HCT116 (cell line): ENCODE measurements at regions not wholly inside any gene's neighbourhood (a gene's known extent, or its start where the extent isn't known, plus 50 kb on each side); places are given as distances from the start of the nearest gene placed in this dataset.

Experiments used
- ATAC-seq: fragments of 200-7000 bp; cut with Tn5 transposase; 2 replicates; pipeline ENCODE4 v1.9.1; 2020; ENCODE audit warnings: mild to moderate bottlenecking, moderate library complexity
- BruUV-seq: library from RNA; stranded (reverse); fragments of 400-500 nt; replicated peaks from 2 replicates; lab custom pipeline; 2021; lab: Mats Ljungman, UMichigan
- CTCF ChIA-PET: fragments of 300-600 bp; sonication (Branson Sonifier 250); formaldehyde crosslinking; loops from one replicate; lab custom pipeline; 2021; ENCODE audit warnings: antibody characterized with exemption; lab: Charles Lee
- POLR2A ChIA-PET: fragments of 300-600, 350-600 bp; sonication (Branson Sonifier 250); formaldehyde crosslinking; loops from one replicate; lab custom pipeline; 2021; ENCODE audit warnings: antibody characterized with exemption; lab: Charles Lee
- RAD21 ChIA-PET, 2 experiments: fragments of 300-600 bp; sonication (Branson Sonifier 250); formaldehyde crosslinking; loops; one replicate each; lab custom pipeline; 2023; ENCODE audit warnings: low total read pairs in 2 of 2; ENCODE audit not compliant: uncharacterized antibody in 2 of 2, unreplicated experiment in 2 of 2, low non-redundant PET in 1 of 2; lab: Charles Lee
- DNase-seq: peaks from one replicate; pipeline ENCODE4 v3.0.0-alpha.2; 2010; ENCODE audit warnings: low read depth, low spot score
- H2AFZ ChIP-seq: fragments of 200-600 bp; shearing (Covaris generic), sonication (generic); 2 replicates; pipeline ENCODE4 v1.6.1; 2017; ENCODE audit warnings: low read depth, mixed run types, mixed read lengths, antibody characterized with exemption, low read length; ENCODE audit not compliant: poor library complexity, severe bottlenecking
- H3K27ac ChIP-seq: 2 replicates; pipeline ENCODE4 v1.5.1; 2012; ENCODE audit warnings: low read depth, low read length
- H3K27me3 ChIP-seq: fragments of 200-600 bp; sonication (generic); 2 replicates; pipeline ENCODE4 v1.6.1; 2016; ENCODE audit warnings: mixed run types, low read length, mixed read lengths; ENCODE audit not compliant: insufficient read depth
- H3K36me3 ChIP-seq, 2 experiments: fragments of 200-500 bp in 1 of 2; fragments of 200-600 bp in 1 of 2; sonication (Bioruptor generic) in 1 of 2; sonication (generic) in 1 of 2; 2 replicates each; pipeline versions ENCODE4 v1.5.1 to v1.6.1; 2014 to 2016; ENCODE audit warnings: low read length in 2 of 2, inconsistent platforms in 1 of 2, mixed read lengths in 1 of 2, mixed run types in 1 of 2; ENCODE audit not compliant: insufficient read depth in 2 of 2, control insufficient read depth in 1 of 2
- H3K4me1 ChIP-seq, 2 experiments: fragments of 200-600 bp in 1 of 2; sonication (generic) in 1 of 2; 2 replicates each; pipeline versions ENCODE4 v1.5.1 to v1.6.1; 2012 to 2017; ENCODE audit warnings: low read length in 2 of 2, inconsistent platforms in 1 of 2, mild to moderate bottlenecking in 1 of 2, mixed read lengths in 1 of 2, mixed run types in 1 of 2, moderate library complexity in 1 of 2; ENCODE audit not compliant: insufficient read depth in 2 of 2, control insufficient read depth in 1 of 2
- H3K4me2 ChIP-seq: fragments of 200-600 bp; sonication (generic); 2 replicates; pipeline ENCODE4 v1.6.1; 2017; ENCODE audit warnings: mixed run types, low read length, mixed read lengths
- H3K4me3 ChIP-seq, 2 experiments: fragments of 200-600 bp in 1 of 2; sonication (generic) in 1 of 2; replicated peaks in 1 of 2; 2 replicates each; pipeline ENCODE4 v1.5.1; 2011 to 2016; ENCODE audit warnings: low read length in 2 of 2, control low read depth in 1 of 2, low read depth in 1 of 2, mild to moderate bottlenecking in 1 of 2, mixed read lengths in 1 of 2, mixed run types in 1 of 2
- H3K79me2 ChIP-seq: fragments of 200-600 bp; sonication (generic); 2 replicates; pipeline ENCODE4 v1.6.1; 2017; ENCODE audit warnings: mild to moderate bottlenecking, mixed run types, low read length, moderate library complexity, mixed read lengths; ENCODE audit not compliant: insufficient read depth
- H3K9ac ChIP-seq: fragments of 200-600 bp; sonication (generic); 2 replicates; pipeline ENCODE4 v1.6.1; 2016; ENCODE audit warnings: low read length, mixed read lengths
- H3K9me2 ChIP-seq: fragments of 200-600 bp; sonication (generic), shearing (Covaris generic); 2 replicates; pipeline ENCODE4 v1.6.1; 2017; ENCODE audit warnings: mixed run types, mild to moderate bottlenecking, moderate library complexity; ENCODE audit not compliant: insufficient read depth
- H3K9me3 ChIP-seq, 2 experiments: fragments of 200-500 bp in 1 of 2; fragments of 200-600 bp in 1 of 2; sonication (Bioruptor generic) in 1 of 2; sonication (generic) in 1 of 2; 2 replicates each; pipeline ENCODE4 v1.6.1; 2014 to 2017; ENCODE audit warnings: low read length in 2 of 2, mixed read lengths in 2 of 2, inconsistent platforms in 1 of 2, low read depth in 1 of 2, mild to moderate bottlenecking in 1 of 2, mixed run types in 1 of 2, moderate library complexity in 1 of 2; ENCODE audit not compliant: control insufficient read depth in 1 of 2, insufficient read depth in 1 of 2
- H4K20me1 ChIP-seq: fragments of 200-600 bp; sonication (generic), shearing (Covaris generic); 2 replicates; pipeline ENCODE4 v1.6.1; 2017; ENCODE audit warnings: mixed run types, mild to moderate bottlenecking, moderate library complexity; ENCODE audit not compliant: insufficient read depth
- ATF3 ChIP-seq: IDR thresholded peaks from 2 replicates; pipeline ENCODE4 v1.6.1; 2012
- CEBPB ChIP-seq: IDR thresholded peaks from 2 replicates; pipeline ENCODE4 v1.6.1; 2012; ENCODE audit warnings: low read depth
- CTCF ChIP-seq, 3 experiments: fragments of 200-600 bp in 1 of 3; sonication (generic) in 1 of 3; IDR thresholded peaks in 2 of 3; conservative IDR thresholded peaks in 1 of 3; 2 replicates each; pipeline ENCODE4 v1.5.1; 2012 to 2017; ENCODE audit warnings: low read depth in 2 of 3, low read length in 2 of 3, antibody characterized with exemption in 1 of 3, borderline replicate concordance in 1 of 3, control low read depth in 1 of 3, mild to moderate bottlenecking in 1 of 3, mixed read lengths in 1 of 3, mixed run types in 1 of 3, moderate library complexity in 1 of 3; ENCODE audit not compliant: insufficient read depth in 1 of 3
- EGR1 ChIP-seq: IDR thresholded peaks from 2 replicates; pipeline ENCODE4 v1.6.1; 2012; ENCODE audit warnings: low read depth
- FOSL1 ChIP-seq: IDR thresholded peaks from 2 replicates; pipeline ENCODE4 v1.6.1; 2012; ENCODE audit warnings: low read depth
- JUND ChIP-seq: IDR thresholded peaks from 2 replicates; pipeline ENCODE4 v1.6.1; 2012
- MAX ChIP-seq: IDR thresholded peaks from 2 replicates; pipeline ENCODE4 v1.6.1; 2012
- POLR2A ChIP-seq: IDR thresholded peaks from 2 replicates; pipeline ENCODE4 v1.7.0; 2011; ENCODE audit warnings: borderline replicate concordance; ENCODE audit not compliant: insufficient read depth, insufficient read length; ENCODE audit errors: extremely low read depth
- POLR2AphosphoS5 ChIP-seq: IDR thresholded peaks from 2 replicates; pipeline ENCODE4 v1.6.1; 2011; ENCODE audit warnings: mild to moderate bottlenecking, low read depth, low read length, moderate library complexity
- REST ChIP-seq: IDR thresholded peaks from 2 replicates; pipeline ENCODE4 v1.6.1; 2012; ENCODE audit warnings: low read depth
- SIN3A ChIP-seq: IDR thresholded peaks from 2 replicates; pipeline ENCODE4 v1.6.1; 2012; ENCODE audit warnings: low read depth
- SP1 ChIP-seq: IDR thresholded peaks from 2 replicates; pipeline ENCODE4 v1.6.1; 2012; ENCODE audit warnings: low read depth
- TCF7L2 ChIP-seq: IDR thresholded peaks from 2 replicates; pipeline ENCODE4 v1.7.0; 2011; ENCODE audit warnings: borderline replicate concordance, inconsistent platforms; ENCODE audit not compliant: insufficient read depth, insufficient read length; ENCODE audit errors: extremely low read depth
- ZNF274 ChIP-seq: fragments of 200-500 bp; sonication (Bioruptor generic); IDR thresholded peaks from 2 replicates; pipeline ENCODE4 v1.6.1; 2014; ENCODE audit warnings: mild to moderate bottlenecking, low read depth, low read length, inconsistent platforms
- intact Hi-C: fragments of 100-400 bp; cut with micrococcal nuclease; formaldehyde crosslinking; loops from 2 replicates; pipeline ENCODE4 v1.10.0; 2022

GRCh38 chr20:6944292-6944691, 176.8 kb downstream of the BMP2 start:
- intact Hi-C loops = no loop called here
- ATAC-seq = no peak
- ChIA-PET CTCF (no interaction called here), POLR2A (no interaction called here)
- Histone ChIP-seq H3K27me3 (no peaks in the 10 kb centered on the region), H3K9ac (no peak overlapping the region), H4K20me1 (no peaks in the 10 kb centered on the region), H3K9me2 (no peaks in the 10 kb centered on the region), H3K4me3 (no peak overlapping the region), H3K9me3 (peaks cover 0 to 36% of the 10 kb centered on the region in 2 experiments; a peak in 2 of 4 replicates), H3K4me1 (no peaks in the 10 kb centered on the region)
- TF ChIP-seq CEBPB (no peak), CTCF (IDR thresholded peaks at IDR 0.05 in 2 of 3, conservative IDR thresholded peaks at IDR 0.05 in 1 of 3; ENCODE audit: borderline replicate concordance in 1 of 3, insufficient read depth in 1 of 3, low read depth in 2 of 3, low read length in 2 of 3) (no peak), SIN3A (no peak), MAX (no peak), POLR2A (no peak), FOSL1 (no peak), JUND (no peak), ZNF274 (no peak), POLR2AphosphoS5 (no peak), REST (no peak), EGR1 (no peak), ATF3 (no peak), SP1 (no peak), TCF7L2 (no peak)
- TF ChIP-seq, all 23 proteins: peak for 0
- Histone ChIP-seq H3K27ac (no peak overlapping the region), H3K4me2 (no peak overlapping the region), H2AFZ (no peak overlapping the region), H3K36me3 (no peaks in the 10 kb centered on the region), H3K79me2 (no peaks in the 10 kb centered on the region)
- no peak for DNase-seq
- RAD21 ChIA-PET = no interaction called here
- BruUV-seq = no TSS peak
